NB4 (cell line): ENCODE measurements at regions not wholly inside any gene's neighbourhood (a gene's known extent, or its start where the extent isn't known, plus 50 kb on each side); places are given as distances from the start of the nearest gene placed in this dataset.

Source experiments
- CTCF ChIP-seq: IDR thresholded peaks from one replicate; pipeline ENCODE4 v1.5.1; 2012; ENCODE audit warnings: low read depth, low read length
- MAX ChIP-seq: IDR thresholded peaks from 2 replicates; pipeline ENCODE4 v1.6.1; 2011; ENCODE audit warnings: low read depth, low read length
- MYC ChIP-seq: IDR thresholded peaks from 2 replicates; pipeline ENCODE4 v1.6.1; 2011; ENCODE audit warnings: low read depth, low read length
- POLR2A ChIP-seq: IDR thresholded peaks from 2 replicates; pipeline ENCODE4 v1.6.1; 2011; ENCODE audit warnings: mild to moderate bottlenecking; ENCODE audit not compliant: insufficient read length; ENCODE audit errors: extremely low read depth

- TF ChIP-seq CTCF (no peak), POLR2A (no peak), MAX (no peak), MYC (no peak)
These were observed 134.4 kb downstream of the CYLD start for GRCh38 chr16:50876263-50876662.
